ENCODE measurements at regions not wholly inside any gene's neighbourhood (a gene's known extent, or its start where the extent isn't known, plus 50 kb on each side); places are given as distances from the start of the nearest gene placed in this dataset.

DNA sequence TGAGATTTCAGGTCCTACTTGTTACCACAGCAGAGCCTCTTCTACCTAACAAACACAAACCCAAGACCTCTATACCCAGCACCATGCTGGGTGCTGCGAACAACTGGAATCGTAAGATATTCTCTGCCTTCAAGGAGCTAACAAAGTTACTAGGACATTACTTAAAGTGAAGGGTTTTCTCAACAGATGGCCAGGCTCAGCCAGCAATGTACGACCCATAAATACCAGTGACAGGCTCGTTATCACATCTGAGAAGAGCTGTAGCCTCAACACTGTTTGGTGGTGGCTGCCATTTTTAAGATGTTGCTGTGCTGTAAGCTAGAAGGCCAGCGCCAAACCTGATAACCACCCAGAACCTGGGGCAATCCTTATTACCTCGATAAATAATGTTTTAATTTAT, 406.5 kb downstream of the KIF16B start:
- no peak for TF ChIP-seq POLR2A (IDR thresholded peaks at IDR 0.05; ENCODE audit: low read depth)
- TF ChIP-seq, protein P1, sequence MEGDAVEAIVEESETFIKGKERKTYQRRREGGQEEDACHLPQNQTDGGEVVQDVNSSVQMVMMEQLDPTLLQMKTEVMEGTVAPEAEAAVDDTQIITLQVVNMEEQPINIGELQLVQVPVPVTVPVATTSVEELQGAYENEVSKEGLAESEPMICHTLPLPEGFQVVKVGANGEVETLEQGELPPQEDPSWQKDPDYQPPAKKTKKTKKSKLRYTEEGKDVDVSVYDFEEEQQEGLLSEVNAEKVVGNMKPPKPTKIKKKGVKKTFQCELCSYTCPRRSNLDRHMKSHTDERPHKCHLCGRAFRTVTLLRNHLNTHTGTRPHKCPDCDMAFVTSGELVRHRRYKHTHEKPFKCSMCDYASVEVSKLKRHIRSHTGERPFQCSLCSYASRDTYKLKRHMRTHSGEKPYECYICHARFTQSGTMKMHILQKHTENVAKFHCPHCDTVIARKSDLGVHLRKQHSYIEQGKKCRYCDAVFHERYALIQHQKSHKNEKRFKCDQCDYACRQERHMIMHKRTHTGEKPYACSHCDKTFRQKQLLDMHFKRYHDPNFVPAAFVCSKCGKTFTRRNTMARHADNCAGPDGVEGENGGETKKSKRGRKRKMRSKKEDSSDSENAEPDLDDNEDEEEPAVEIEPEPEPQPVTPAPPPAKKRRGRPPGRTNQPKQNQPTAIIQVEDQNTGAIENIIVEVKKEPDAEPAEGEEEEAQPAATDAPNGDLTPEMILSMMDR (IDR thresholded peaks at IDR 0.05) = no peak

Measured in esophagus muscularis mucosa (tissue), 3 donors.